NB4 (cell line): ENCODE measurements at regions not wholly inside any gene's neighbourhood (a gene's known extent, or its start where the extent isn't known, plus 50 kb on each side); places are given as distances from the start of the nearest gene placed in this dataset.

Experiments used
- POLR2A ChIP-seq: IDR thresholded peaks from 2 replicates; pipeline ENCODE4 v1.6.1; 2011; ENCODE audit warnings: mild to moderate bottlenecking; ENCODE audit not compliant: insufficient read length; ENCODE audit errors: extremely low read depth
- TF ChIP-seq, protein P1 (sequence below): IDR thresholded peaks from one replicate; pipeline ENCODE4 v1.5.1; 2012; ENCODE audit warnings: low read depth, low read length

DNA sequence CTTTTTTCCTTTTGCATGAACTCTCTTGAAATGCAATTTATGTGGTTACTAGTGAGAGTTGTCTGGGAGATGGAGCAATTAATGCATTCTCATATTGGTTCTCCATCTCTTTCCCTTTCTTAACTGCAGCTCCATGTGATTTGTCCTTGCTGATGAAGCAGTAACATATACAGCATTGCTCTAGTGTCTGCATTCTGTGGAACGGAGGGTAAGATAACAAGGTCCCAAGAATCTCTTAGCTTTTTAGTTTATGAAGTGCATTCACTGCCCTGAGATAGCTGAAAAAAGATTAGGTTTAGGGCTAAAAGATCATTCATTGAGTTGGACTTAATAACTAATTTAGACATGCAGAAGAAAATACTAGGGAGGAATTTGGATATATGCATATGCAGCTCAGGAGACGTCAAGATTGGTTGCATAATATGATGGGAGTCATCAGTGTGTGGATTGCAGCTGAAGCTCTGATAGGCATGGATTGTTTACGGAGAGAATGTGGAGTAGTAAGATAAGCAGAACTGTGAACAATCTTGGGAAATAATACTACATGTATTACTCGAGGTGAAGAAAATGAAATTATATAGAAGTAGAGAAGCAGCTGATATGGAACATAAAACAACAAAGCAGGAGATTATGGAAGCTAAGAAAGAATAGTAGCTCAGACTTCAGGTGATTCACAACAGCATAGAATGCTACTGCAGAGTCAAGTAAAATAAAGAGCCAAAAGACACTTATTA lies 404.7 kb downstream of the ARL4A start:
- TF ChIP-seq, protein P1, sequence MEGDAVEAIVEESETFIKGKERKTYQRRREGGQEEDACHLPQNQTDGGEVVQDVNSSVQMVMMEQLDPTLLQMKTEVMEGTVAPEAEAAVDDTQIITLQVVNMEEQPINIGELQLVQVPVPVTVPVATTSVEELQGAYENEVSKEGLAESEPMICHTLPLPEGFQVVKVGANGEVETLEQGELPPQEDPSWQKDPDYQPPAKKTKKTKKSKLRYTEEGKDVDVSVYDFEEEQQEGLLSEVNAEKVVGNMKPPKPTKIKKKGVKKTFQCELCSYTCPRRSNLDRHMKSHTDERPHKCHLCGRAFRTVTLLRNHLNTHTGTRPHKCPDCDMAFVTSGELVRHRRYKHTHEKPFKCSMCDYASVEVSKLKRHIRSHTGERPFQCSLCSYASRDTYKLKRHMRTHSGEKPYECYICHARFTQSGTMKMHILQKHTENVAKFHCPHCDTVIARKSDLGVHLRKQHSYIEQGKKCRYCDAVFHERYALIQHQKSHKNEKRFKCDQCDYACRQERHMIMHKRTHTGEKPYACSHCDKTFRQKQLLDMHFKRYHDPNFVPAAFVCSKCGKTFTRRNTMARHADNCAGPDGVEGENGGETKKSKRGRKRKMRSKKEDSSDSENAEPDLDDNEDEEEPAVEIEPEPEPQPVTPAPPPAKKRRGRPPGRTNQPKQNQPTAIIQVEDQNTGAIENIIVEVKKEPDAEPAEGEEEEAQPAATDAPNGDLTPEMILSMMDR = no peak
- TF ChIP-seq POLR2A = no peak
